CD14-positive monocyte (primary cell): ENCODE measurements at regions not wholly inside any gene's neighbourhood (a gene's known extent, or its start where the extent isn't known, plus 50 kb on each side); places are given as distances from the start of the nearest gene placed in this dataset.
A peak's percentile ranks its signal among the peaks of the same experiment; 100 is the strongest.
"Not testable (repeated sequence)": the region's sequence is repeated elsewhere in the genome, so short reads cannot be mapped to it uniquely, and the experiment has no call there.

ENCODE experiments used
- DNase-seq, 3 donors: peaks; one replicate each; pipeline ENCODE4 v3.0.0-alpha.2; 2011 to 2022
- H2AFZ ChIP-seq: 2 replicates; pipeline ENCODE4 v1.6.0; 2012; ENCODE audit warnings: mild to moderate bottlenecking, low read depth, low read length, inconsistent platforms; ENCODE audit not compliant: insufficient read depth, poor library complexity, severe bottlenecking
- H3K27ac ChIP-seq, 2 donors: 1 replicate in 1 of 2; 2 replicates in 1 of 2; pipeline ENCODE4 v1.5.1; 2012 to 2013; ENCODE audit warnings: low read length in 2 of 2, control low read depth in 1 of 2, inconsistent platforms in 1 of 2, low read depth in 1 of 2, mild to moderate bottlenecking in 1 of 2
- H3K27me3 ChIP-seq, 2 donors: one replicate each; pipeline versions ENCODE4 v1.6.0 to v1.6.1; 2011 to 2013; ENCODE audit warnings: low read length in 2 of 2; ENCODE audit not compliant: control insufficient read depth in 2 of 2, insufficient read depth in 2 of 2
- H3K36me3 ChIP-seq, 2 donors: replicated peaks in 1 of 2; 1 replicate in 1 of 2; 2 replicates in 1 of 2; pipeline versions ENCODE4 v1.5.1 to v1.6.1; 2012 to 2013; ENCODE audit warnings: low read length in 2 of 2, control low read depth in 1 of 2, inconsistent platforms in 1 of 2, mild to moderate bottlenecking in 1 of 2; ENCODE audit not compliant: insufficient read depth in 2 of 2, control insufficient read depth in 1 of 2
- H3K4me1 ChIP-seq, 2 donors: 1 replicate in 1 of 2; 2 replicates in 1 of 2; pipeline versions ENCODE4 v1.5.1 to v1.6.1; 2012 to 2013; ENCODE audit warnings: low read length in 2 of 2, control low read depth in 1 of 2, inconsistent platforms in 1 of 2, mild to moderate bottlenecking in 1 of 2, moderate library complexity in 1 of 2; ENCODE audit not compliant: insufficient read depth in 2 of 2, control insufficient read depth in 1 of 2
- H3K4me2 ChIP-seq: replicated peaks from 2 replicates; pipeline ENCODE3; 2012; ENCODE audit warnings: low read length, moderate library complexity, mild to moderate bottlenecking; ENCODE audit not compliant: poor library complexity, severe bottlenecking; ENCODE audit errors: extremely low read depth
- H3K4me3 ChIP-seq, 3 experiments: fragments of 200-600 bp in 1 of 3; sonication (generic) in 1 of 3; replicated peaks in 1 of 3; 1 replicate in 2 of 3; 2 replicates in 1 of 3; pipeline ENCODE4 v1.5.1; 2011 to 2013; ENCODE audit warnings: low read length in 3 of 3, mild to moderate bottlenecking in 3 of 3, control low read depth in 2 of 3, low read depth in 2 of 3, inconsistent platforms in 1 of 3, moderate library complexity in 1 of 3
- H3K79me2 ChIP-seq: 2 replicates; pipeline ENCODE4 v1.6.0; 2012; ENCODE audit warnings: mild to moderate bottlenecking, control low read depth, inconsistent platforms, low read length, moderate library complexity; ENCODE audit not compliant: insufficient read depth
- H3K9ac ChIP-seq: 2 replicates; pipeline ENCODE4 v1.6.0; 2017; ENCODE audit warnings: low read length, mild to moderate bottlenecking; ENCODE audit not compliant: insufficient read depth, poor library complexity, severe bottlenecking
- H3K9me3 ChIP-seq, 2 donors: replicated peaks in 1 of 2; 1 replicate in 1 of 2; 2 replicates in 1 of 2; pipeline versions ENCODE4 v1.5.1 to v1.6.1; 2012 to 2013; ENCODE audit warnings: low read length in 2 of 2, control low read depth in 1 of 2; ENCODE audit not compliant: control insufficient read depth in 1 of 2, insufficient read depth in 1 of 2
- H4K20me1 ChIP-seq: 2 replicates; pipeline ENCODE4 v1.6.0; 2012; ENCODE audit warnings: mild to moderate bottlenecking, low read length, control low read depth, moderate library complexity; ENCODE audit not compliant: insufficient read depth
- H3K27ac Mint-ChIP-seq, 7 donors: one replicate each; pipeline ENCODE4 v1.8.0; 2020; ENCODE audit warnings: mild to moderate bottlenecking in 7 of 7, mixed read lengths in 7 of 7, moderate library complexity in 6 of 7, inconsistent platforms in 2 of 7
- H3K27me3 Mint-ChIP-seq, 3 donors: one replicate each; pipeline ENCODE4 v1.8.0; 2021 to 2022; ENCODE audit warnings: low read depth in 3 of 3, mild to moderate bottlenecking in 3 of 3, mixed read lengths in 3 of 3, moderate library complexity in 3 of 3, inconsistent platforms in 1 of 3
- H3K36me3 Mint-ChIP-seq, 2 donors: one replicate each; pipeline ENCODE4 v1.8.0; 2020; ENCODE audit warnings: mixed read lengths in 2 of 2, inconsistent platforms in 1 of 2, mild to moderate bottlenecking in 1 of 2
- H3K4me1 Mint-ChIP-seq: one replicate; pipeline ENCODE4 v1.8.0; 2020; ENCODE audit warnings: mild to moderate bottlenecking, mixed read lengths
- H3K4me3 Mint-ChIP-seq, 2 donors: one replicate each; pipeline ENCODE4 v1.8.0; 2020; ENCODE audit warnings: mild to moderate bottlenecking in 2 of 2, mixed read lengths in 2 of 2, moderate library complexity in 1 of 2
- H3K9me3 Mint-ChIP-seq, 7 donors: one replicate each; pipeline ENCODE4 v1.8.0; 2020 to 2022; ENCODE audit warnings: mixed read lengths in 7 of 7, mild to moderate bottlenecking in 6 of 7, moderate library complexity in 6 of 7, inconsistent platforms in 2 of 7
- WGBS: methylation state at CpG from one replicate; pipeline ENCODE4 v1.1.5; 2013; ENCODE audit warnings: missing lambda C conversion rate; ENCODE audit not compliant: insufficient coverage; 5-methylcytosine and 5-hydroxymethylcytosine counted together
- intact Hi-C, 2 donors: fragments of 100-400 bp; cut with micrococcal nuclease; formaldehyde crosslinking; loops; one replicate each; pipeline versions ENCODE4 v1.15.0 to v1.15.1; 2023
- TF ChIP-seq, protein P1 (sequence below): fragments of 200-600 bp; IDR thresholded peaks from one replicate; pipeline ENCODE4 v1.8.0; 2022; ENCODE audit warnings: antibody characterized with exemption, mild to moderate bottlenecking

DNA sequence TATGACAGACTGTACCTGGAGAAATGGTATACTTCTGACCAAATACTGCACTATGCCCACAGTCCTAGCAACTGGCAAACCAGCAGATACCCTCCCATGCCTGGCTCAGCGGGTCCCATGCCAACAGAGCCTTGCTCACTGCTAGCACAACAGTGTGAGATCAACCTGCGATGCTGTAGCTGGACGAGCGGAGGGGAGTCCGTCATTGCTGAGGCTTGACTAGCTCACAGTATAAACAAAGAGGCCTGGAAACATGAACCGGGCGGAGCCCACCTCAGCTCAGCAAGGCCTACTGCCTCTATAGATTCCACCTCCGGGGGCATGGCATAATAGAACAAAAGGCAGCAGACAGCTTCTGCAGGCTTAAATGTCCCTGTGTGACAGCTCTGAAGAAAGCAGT lies 93.2 kb upstream of the CAB39 start:
- H3K79me2 ChIP-seq: no peaks in the 10 kb centered on the region
- H3K4me3 ChIP-seq: no peak overlapping the region
- intact Hi-C loops: no loop called here
- no peak overlapping the region for H2AFZ ChIP-seq
- no peaks in the 10 kb centered on the region for H3K9me3 ChIP-seq
- peaks cover 0 to 4% (median 3%) of the 10 kb centered on the region in 3 donors for H3K27me3 Mint-ChIP-seq
- no peak overlapping the region for H3K9ac ChIP-seq
- no peak overlapping the region for H3K27ac ChIP-seq
- no peaks in the 10 kb centered on the region for H3K27me3 ChIP-seq
- no peaks in the 10 kb centered on the region for H3K36me3 Mint-ChIP-seq
- DNase-seq: no peak
- no peaks in the 10 kb centered on the region for H3K36me3 ChIP-seq
- no peaks in the 10 kb centered on the region for H3K4me1 ChIP-seq
- WGBS: 96% methylated on average over 7 of the region's 8 CpGs
- no peaks in the 10 kb centered on the region for H4K20me1 ChIP-seq
- H3K4me1 Mint-ChIP-seq: peaks cover 5% of the 10 kb centered on the region
- H3K27ac Mint-ChIP-seq: no peak overlapping the region
- H3K4me2 ChIP-seq: no peak overlapping the region
- peaks cover 0 to 8% (median 4%) of the 10 kb centered on the region in 7 donors for H3K9me3 Mint-ChIP-seq
- H3K4me3 Mint-ChIP-seq: no peak overlapping the region
- TF ChIP-seq, protein P1, sequence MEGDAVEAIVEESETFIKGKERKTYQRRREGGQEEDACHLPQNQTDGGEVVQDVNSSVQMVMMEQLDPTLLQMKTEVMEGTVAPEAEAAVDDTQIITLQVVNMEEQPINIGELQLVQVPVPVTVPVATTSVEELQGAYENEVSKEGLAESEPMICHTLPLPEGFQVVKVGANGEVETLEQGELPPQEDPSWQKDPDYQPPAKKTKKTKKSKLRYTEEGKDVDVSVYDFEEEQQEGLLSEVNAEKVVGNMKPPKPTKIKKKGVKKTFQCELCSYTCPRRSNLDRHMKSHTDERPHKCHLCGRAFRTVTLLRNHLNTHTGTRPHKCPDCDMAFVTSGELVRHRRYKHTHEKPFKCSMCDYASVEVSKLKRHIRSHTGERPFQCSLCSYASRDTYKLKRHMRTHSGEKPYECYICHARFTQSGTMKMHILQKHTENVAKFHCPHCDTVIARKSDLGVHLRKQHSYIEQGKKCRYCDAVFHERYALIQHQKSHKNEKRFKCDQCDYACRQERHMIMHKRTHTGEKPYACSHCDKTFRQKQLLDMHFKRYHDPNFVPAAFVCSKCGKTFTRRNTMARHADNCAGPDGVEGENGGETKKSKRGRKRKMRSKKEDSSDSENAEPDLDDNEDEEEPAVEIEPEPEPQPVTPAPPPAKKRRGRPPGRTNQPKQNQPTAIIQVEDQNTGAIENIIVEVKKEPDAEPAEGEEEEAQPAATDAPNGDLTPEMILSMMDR: no peak

DNA sequence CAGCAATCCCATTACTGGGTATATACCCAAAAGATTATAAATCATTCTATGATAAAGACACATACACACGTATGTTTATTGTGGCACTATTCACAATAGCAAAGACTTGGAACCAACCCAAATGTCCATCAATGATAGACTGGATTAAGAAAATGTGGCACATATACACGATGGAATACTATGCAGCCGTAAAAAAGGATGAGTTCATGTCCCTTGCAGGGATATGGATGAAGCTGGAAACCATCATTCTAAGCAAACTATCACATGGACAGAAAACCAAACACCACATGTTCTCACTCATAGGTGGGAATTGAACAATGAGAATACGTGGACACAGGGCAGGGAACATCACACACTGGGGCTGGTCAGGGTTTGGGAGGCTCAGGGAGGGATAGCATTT lies 87.4 kb upstream of the CAB39 start:
- H3K4me1 Mint-ChIP-seq, H3K36me3 ChIP-seq, H3K27me3 Mint-ChIP-seq, H4K20me1 ChIP-seq, intact Hi-C loops, H3K9ac ChIP-seq, H3K36me3 Mint-ChIP-seq, H3K9me3 ChIP-seq, H3K4me3 ChIP-seq, H3K27ac ChIP-seq, H2AFZ ChIP-seq, H3K4me1 ChIP-seq, H3K27me3 ChIP-seq, DNase-seq, H3K79me2 ChIP-seq, H3K4me2 ChIP-seq, H3K4me3 Mint-ChIP-seq: not testable (repeated sequence)
- no CpG with 5 or more reads among the region's 4 CpGs for WGBS
- Mint-ChIP-seq H3K9me3 (peaks cover 0 to 12% (median 4%) of the 10 kb centered on the region in 7 donors), H3K27ac (peak overlapping the region in 1 of 7 donors; percentile 57)

DNA sequence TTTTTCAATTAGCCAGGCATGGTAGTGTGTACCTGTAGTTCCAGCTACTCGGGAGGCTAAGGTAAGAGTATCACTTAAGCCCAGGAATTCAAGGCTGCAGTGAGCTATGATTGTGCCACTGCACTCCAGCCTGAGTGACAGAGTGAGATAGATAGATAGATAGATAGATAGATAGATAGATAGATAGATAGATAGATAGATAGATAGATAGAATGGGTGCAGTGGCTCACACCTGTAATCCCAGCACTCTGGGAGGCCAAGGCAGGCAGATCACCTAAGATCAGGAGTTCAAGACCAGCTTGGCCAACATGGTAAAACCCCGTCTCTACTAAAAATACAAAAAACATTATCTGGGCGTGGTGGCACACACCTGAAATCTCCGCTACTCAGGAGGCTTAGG lies 85.6 kb upstream of the CAB39 start:
- 100% methylated on average over 1 of the region's 4 CpGs for WGBS
- H2AFZ ChIP-seq, H3K36me3 ChIP-seq, intact Hi-C loops, H3K36me3 Mint-ChIP-seq, H3K4me1 Mint-ChIP-seq, H4K20me1 ChIP-seq, H3K9ac ChIP-seq, DNase-seq, H3K79me2 ChIP-seq, H3K4me2 ChIP-seq, H3K27ac Mint-ChIP-seq, H3K4me3 ChIP-seq, H3K27me3 ChIP-seq, H3K27ac ChIP-seq, H3K4me3 Mint-ChIP-seq, H3K4me1 ChIP-seq, H3K9me3 Mint-ChIP-seq, H3K27me3 Mint-ChIP-seq, H3K9me3 ChIP-seq: not testable (repeated sequence)
